SK-N-SH (cell line): ENCODE measurements at regions not wholly inside any gene's neighbourhood (a gene's known extent, or its start where the extent isn't known, plus 50 kb on each side); places are given as distances from the start of the nearest gene placed in this dataset.

Source experiments
- CTCF ChIA-PET: fragments of 300-600, 350-600 bp; formaldehyde crosslinking; extraction: SDS; loops from one replicate; lab custom pipeline; 2021; lab: Yijun Ruan, JAX
- POLR2A ChIA-PET: fragments of 350-600 bp; sonication (Branson Sonifier 250); formaldehyde crosslinking; extraction: SDS; loops from one replicate; lab custom pipeline; 2020; ENCODE audit warnings: antibody characterized with exemption, inconsistent platforms; lab: Yijun Ruan, JAX
- DNase-seq: peaks from one replicate; pipeline ENCODE4 v3.0.0; 2012
- H2AFZ ChIP-seq: fragments of 200-600 bp; sonication (generic); 2 replicates; pipeline ENCODE4 v1.8.1; 2016; ENCODE audit warnings: antibody characterized with exemption, mild to moderate bottlenecking, low read depth
- H3F3A ChIP-seq: fragments of 200-600 bp; sonication (generic); replicated peaks from 2 replicates; pipeline ENCODE3; 2016; ENCODE audit warnings: antibody characterized with exemption, mild to moderate bottlenecking; ENCODE audit not compliant: insufficient read depth
- H3K27ac ChIP-seq, 2 experiments: fragments of 200-500 bp in 1 of 2; fragments of 200-600 bp in 1 of 2; sonication (Bioruptor generic) in 1 of 2; sonication (generic), shearing (Covaris generic) in 1 of 2; 2 replicates each; pipeline versions ENCODE4 v1.5.1 to v1.6.1; 2014 to 2016; ENCODE audit warnings: low read depth in 2 of 2, inconsistent platforms in 1 of 2, low read length in 1 of 2, mild to moderate bottlenecking in 1 of 2, mixed read lengths in 1 of 2
- H3K27me3 ChIP-seq: fragments of 200-600 bp; sonication (generic), shearing (Covaris generic); 2 replicates; pipeline ENCODE4 v1.6.1; 2016; ENCODE audit warnings: mixed run types; ENCODE audit not compliant: insufficient read depth
- H3K36me3 ChIP-seq, 2 experiments: fragments of 200-500 bp in 1 of 2; fragments of 200-600 bp in 1 of 2; sonication (Bioruptor generic) in 1 of 2; sonication (generic) in 1 of 2; replicated peaks in 1 of 2; 2 replicates each; pipeline versions ENCODE3 to v1.5.1; 2014 to 2016; ENCODE audit warnings: low read length in 1 of 2, mild to moderate bottlenecking in 1 of 2; ENCODE audit not compliant: insufficient read depth in 2 of 2, control insufficient read depth in 1 of 2
- H3K4me1 ChIP-seq, 2 experiments: fragments of 200-500 bp in 1 of 2; fragments of 200-600 bp in 1 of 2; sonication (Bioruptor generic) in 1 of 2; sonication (generic), shearing (Covaris generic) in 1 of 2; 2 replicates each; pipeline versions ENCODE4 v1.5.1 to v1.6.1; 2014 to 2016; ENCODE audit warnings: low read depth in 1 of 2, low read length in 1 of 2, mixed run types in 1 of 2; ENCODE audit not compliant: insufficient read depth in 2 of 2, control insufficient read depth in 1 of 2
- H3K4me2 ChIP-seq: fragments of 200-600 bp; sonication (generic), shearing (Covaris generic); 2 replicates; pipeline ENCODE4 v1.6.1; 2017; ENCODE audit warnings: mixed run types
- H3K4me3 ChIP-seq, 2 experiments: fragments of 200-500 bp in 1 of 2; fragments of 200-600 bp in 1 of 2; sonication (Bioruptor generic) in 1 of 2; sonication (generic), shearing (Covaris generic) in 1 of 2; 2 replicates each; pipeline versions ENCODE4 v1.5.1 to v1.8.1; 2014 to 2016; ENCODE audit warnings: low read depth in 2 of 2, inconsistent platforms in 1 of 2, low read length in 1 of 2, mild to moderate bottlenecking in 1 of 2, mixed read lengths in 1 of 2, moderate library complexity in 1 of 2
- H3K79me2 ChIP-seq: fragments of 200-600 bp; sonication (generic); 2 replicates; pipeline ENCODE4 v1.8.1; 2017; ENCODE audit warnings: mild to moderate bottlenecking; ENCODE audit not compliant: insufficient read depth
- H3K9ac ChIP-seq: fragments of 200-600 bp; sonication (generic); 2 replicates; pipeline ENCODE4 v1.6.1; 2017; ENCODE audit warnings: mixed run types
- H3K9me2 ChIP-seq: fragments of 200-600 bp; sonication (generic); 2 replicates; pipeline ENCODE4 v1.6.1; 2017; ENCODE audit warnings: mixed run types
- H3K9me3 ChIP-seq: fragments of 200-600 bp; sonication (generic); 2 replicates; pipeline ENCODE4 v1.6.1; 2017; ENCODE audit warnings: mixed run types, mild to moderate bottlenecking, moderate library complexity
- H4K20me1 ChIP-seq: fragments of 200-600 bp; sonication (generic); 2 replicates; pipeline ENCODE4 v1.6.1; 2017; ENCODE audit warnings: mild to moderate bottlenecking, mixed run types; ENCODE audit not compliant: insufficient read depth
- GATA2 ChIP-seq: sonication (generic); formaldehyde crosslinking; IDR thresholded peaks from 2 replicates; pipeline ENCODE4 v1.5.0; 2020; ENCODE audit warnings: mild to moderate bottlenecking, missing genetic modification reagents
- IRF3 ChIP-seq: fragments of 150-350 bp; IDR thresholded peaks from 2 replicates; pipeline ENCODE4 v1.6.1; 2016; ENCODE audit warnings: mild to moderate bottlenecking, low read depth, low read length
- MAX ChIP-seq: IDR thresholded peaks from 2 replicates; pipeline ENCODE4 v1.4.0; 2012; ENCODE audit warnings: low read depth
- MEF2A ChIP-seq: IDR thresholded peaks from 2 replicates; pipeline ENCODE4 v1.4.0; 2012; ENCODE audit warnings: low read depth, borderline replicate concordance
- NFIC ChIP-seq: IDR thresholded peaks from 2 replicates; pipeline ENCODE4 v1.4.0; 2012; ENCODE audit warnings: borderline replicate concordance
- RFX5 ChIP-seq: IDR thresholded peaks from 2 replicates; pipeline ENCODE4 v1.6.1; 2012; ENCODE audit warnings: mild to moderate bottlenecking, improper control_type of control experiment, low read length
- SMC3 ChIP-seq: IDR thresholded peaks from 2 replicates; pipeline ENCODE4 v1.6.1; 2012; ENCODE audit warnings: low read depth, low read length, improper control_type of control experiment
- TCF12 ChIP-seq: IDR thresholded peaks from 2 replicates; pipeline ENCODE4 v1.4.0; 2012
- TEAD4 ChIP-seq: IDR thresholded peaks from 2 replicates; pipeline ENCODE4 v1.4.0; 2012; ENCODE audit warnings: mild to moderate bottlenecking, borderline replicate concordance; ENCODE audit not compliant: insufficient read depth
- YY1 ChIP-seq: IDR thresholded peaks from 2 replicates; pipeline ENCODE4 v1.4.0; 2012; ENCODE audit warnings: low read depth, mild to moderate bottlenecking
- WGBS: methylation state at CpG from one replicate; pipeline ENCODE4 v1.1.6; 2017; ENCODE audit warnings: low lambda C conversion rate; 5-methylcytosine and 5-hydroxymethylcytosine counted together
- TF ChIP-seq, protein P1 (sequence below): IDR thresholded peaks from 2 replicates; pipeline ENCODE4 v1.4.0; 2012; ENCODE audit warnings: low read depth, borderline replicate concordance

DNA sequence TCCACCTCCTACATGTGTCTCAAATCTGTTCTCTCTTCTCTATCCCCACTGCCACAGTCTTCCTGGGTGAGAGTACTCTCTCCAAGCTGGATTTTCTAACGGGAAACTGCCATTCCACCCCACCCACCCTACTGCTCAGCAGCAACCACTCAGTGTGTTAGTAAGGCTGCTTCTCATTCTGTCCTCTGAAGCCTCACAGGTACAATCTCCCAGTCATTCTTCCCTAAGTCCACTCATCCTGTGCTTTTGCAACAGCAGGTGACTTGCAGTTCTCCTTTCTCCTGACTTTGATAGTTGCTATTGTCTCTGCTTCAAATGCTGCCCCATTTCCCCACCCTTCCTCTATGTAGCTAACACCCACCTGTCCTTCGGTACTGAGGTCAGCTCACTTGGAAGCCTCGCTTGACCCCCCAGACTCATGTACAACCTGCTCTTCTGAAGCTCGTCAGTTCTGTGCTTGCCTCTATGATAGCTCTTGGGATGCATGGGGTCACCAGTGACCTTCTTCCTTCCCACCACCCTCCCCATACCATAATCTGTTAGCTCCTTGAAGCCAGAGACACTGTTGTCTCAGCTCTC lies 188.9 kb downstream of the RRAGC start:
- no peaks in the 10 kb centered on the region; the same call in 1 of the 2 replicates for H3K27me3 ChIP-seq
- H3K27ac ChIP-seq: no peak overlapping the region
- H4K20me1 ChIP-seq: no peaks in the 10 kb centered on the region
- TF ChIP-seq RFX5 (no peak), SMC3 (no peak), IRF3 (no peak), MAX (no peak), GATA2 (CRISPR knock-in tag) (no peak)
- TF ChIP-seq, protein P1, sequence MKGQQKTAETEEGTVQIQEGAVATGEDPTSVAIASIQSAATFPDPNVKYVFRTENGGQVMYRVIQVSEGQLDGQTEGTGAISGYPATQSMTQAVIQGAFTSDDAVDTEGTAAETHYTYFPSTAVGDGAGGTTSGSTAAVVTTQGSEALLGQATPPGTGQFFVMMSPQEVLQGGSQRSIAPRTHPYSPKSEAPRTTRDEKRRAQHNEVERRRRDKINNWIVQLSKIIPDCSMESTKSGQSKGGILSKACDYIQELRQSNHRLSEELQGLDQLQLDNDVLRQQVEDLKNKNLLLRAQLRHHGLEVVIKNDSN: no peak
- H3K4me3 ChIP-seq: no peak overlapping the region
- no peak overlapping the region for H2AFZ ChIP-seq
- no peaks in the 10 kb centered on the region for H3K9me3 ChIP-seq
- H3F3A ChIP-seq: no peaks in the 10 kb centered on the region
- H3K9ac ChIP-seq: no peak overlapping the region
- no peaks in the 10 kb centered on the region for H3K36me3 ChIP-seq
- no peaks in the 10 kb centered on the region for H3K9me2 ChIP-seq
- H3K4me1 ChIP-seq: no peaks in the 10 kb centered on the region
- H3K4me2 ChIP-seq: no peak overlapping the region
- WGBS: 19% methylated on average over 4 of the region's 4 CpGs
- no peak for DNase-seq
- no peaks in the 10 kb centered on the region for H3K79me2 ChIP-seq
- CTCF ChIA-PET: no interaction called here
- POLR2A ChIA-PET: no interaction called here

- Histone ChIP-seq H3K27me3 (no peaks in the 10 kb centered on the region), H3K4me2 (no peak overlapping the region), H2AFZ (no peak overlapping the region), H4K20me1 (no peaks in the 10 kb centered on the region), H3F3A (no peaks in the 10 kb centered on the region), H3K36me3 (no peaks in the 10 kb centered on the region), H3K9ac (no peak overlapping the region), H3K4me1 (no peaks in the 10 kb centered on the region), H3K9me3 (no peaks in the 10 kb centered on the region), H3K79me2 (no peaks in the 10 kb centered on the region), H3K9me2 (no peaks in the 10 kb centered on the region), H3K4me3 (no peak overlapping the region), H3K27ac (no peak overlapping the region)
- ChIA-PET POLR2A (no interaction called here), CTCF (interaction anchor here (0.7 kb wide), 1 partner anchor 47 kb away, joined by 3 read pairs; no protein-coding TSS in a partner anchor)
- 0% methylated on average over 4 of the region's 4 CpGs for WGBS
- no peak for DNase-seq
- TF ChIP-seq NFIC: no peak
- TF ChIP-seq TCF12: no peak
- TF ChIP-seq RFX5: no peak
- TF ChIP-seq TEAD4: no peak
- TF ChIP-seq MAX: no peak
- TF ChIP-seq IRF3: no peak
- TF ChIP-seq MEF2A: no peak
- TF ChIP-seq YY1: no peak
Measured at GRCh38 chr1:38667626-38668025, 191.9 kb downstream of the RRAGC start.
